Right lung (tissue), 2 donors: ENCODE measurements at regions not wholly inside any gene's neighbourhood (a gene's known extent, or its start where the extent isn't known, plus 50 kb on each side); places are given as distances from the start of the nearest gene placed in this dataset.

ENCODE experiments used
- DNase-seq, 2 donors: peaks; one replicate each; pipeline ENCODE4 v3.0.0-alpha.2; 2013

DNA sequence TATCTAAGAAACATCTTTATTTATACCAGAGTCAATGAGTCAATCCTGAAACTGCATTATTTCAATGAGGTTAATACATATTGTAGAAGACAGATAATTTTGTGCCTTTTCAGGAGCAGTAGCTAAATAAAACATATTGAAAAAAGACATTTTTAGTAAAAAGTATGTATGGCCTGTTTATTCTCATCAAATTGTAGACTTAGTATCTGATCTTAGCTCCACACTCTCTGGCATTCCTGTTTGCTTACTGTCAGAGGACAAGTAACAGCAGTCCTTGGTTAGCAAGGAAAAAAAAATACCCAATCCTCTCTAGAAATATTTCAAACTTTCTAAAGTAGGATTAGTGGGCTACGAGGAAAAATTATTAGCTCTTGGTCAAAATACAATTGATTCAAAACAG lies 50.5 kb upstream of the GUCY1A1 start:
- no peak for DNase-seq

- DNase-seq, result no peak
Measured at GRCh38 chr4:155615081-155615887, 51.4 kb upstream of the GUCY1A1 start.

DNA sequence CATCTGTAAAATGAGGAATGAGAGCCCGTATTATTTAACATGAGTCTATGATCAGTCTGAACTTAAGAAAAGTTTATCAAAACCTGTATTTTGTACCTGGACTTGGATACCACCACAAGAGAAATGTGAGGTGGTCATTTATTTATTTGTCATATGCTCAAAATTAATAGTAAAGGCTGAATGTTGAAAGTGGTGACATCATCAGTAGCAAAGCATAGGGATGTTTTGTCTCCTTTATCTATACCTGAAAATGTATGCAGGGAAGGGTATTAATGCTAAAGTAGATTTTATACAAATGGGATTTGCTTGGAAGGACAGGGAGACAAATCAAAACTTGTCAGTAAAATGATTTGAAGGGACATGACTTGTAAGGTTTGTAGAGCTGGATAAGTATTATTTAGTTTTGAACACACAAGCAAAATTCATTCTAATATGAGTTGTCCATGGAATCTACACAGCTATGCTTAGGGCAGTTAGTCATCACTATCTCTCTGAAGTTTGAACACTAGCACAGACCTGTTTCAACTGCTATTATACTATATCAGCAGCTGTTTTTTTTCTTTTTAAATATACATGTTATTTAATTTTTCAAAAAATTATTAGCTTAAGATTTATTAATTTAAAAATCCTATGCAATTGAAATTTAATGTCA lies 52.4 kb upstream of the GUCY1A1 start:
- no peak for DNase-seq

DNA sequence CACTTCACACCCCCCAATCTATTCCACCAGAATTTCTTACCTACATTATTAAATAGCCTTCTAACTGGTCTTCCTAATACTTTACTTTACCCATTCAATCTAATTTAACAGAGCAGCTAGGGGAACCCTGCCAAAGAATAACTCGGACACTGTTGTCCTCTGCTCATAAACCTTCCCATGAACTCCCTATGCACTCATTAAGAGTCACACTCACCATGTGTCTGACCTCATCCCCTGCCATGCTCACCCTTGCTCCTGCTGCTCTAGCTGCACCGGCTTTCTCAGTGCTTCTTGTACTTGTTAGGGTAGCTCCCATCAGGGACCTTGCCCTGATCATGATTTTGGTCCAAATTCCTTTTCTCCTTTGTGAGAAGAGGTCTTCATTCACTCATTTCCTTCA lies 54.6 kb upstream of the GUCY1A1 start:
- no peak for DNase-seq

- no peak for DNase-seq
Measured at GRCh38 chr4:155611501-155611900, 55.1 kb upstream of the GUCY1A1 start.

GRCh38 chr4:155610143-155610542 lies 56.5 kb upstream of the GUCY1A1 start:
- no peak for DNase-seq

- DNase-seq, result no peak
Measured at GRCh38 chr4:155609455-155610059, 57.1 kb upstream of the GUCY1A1 start.

DNA sequence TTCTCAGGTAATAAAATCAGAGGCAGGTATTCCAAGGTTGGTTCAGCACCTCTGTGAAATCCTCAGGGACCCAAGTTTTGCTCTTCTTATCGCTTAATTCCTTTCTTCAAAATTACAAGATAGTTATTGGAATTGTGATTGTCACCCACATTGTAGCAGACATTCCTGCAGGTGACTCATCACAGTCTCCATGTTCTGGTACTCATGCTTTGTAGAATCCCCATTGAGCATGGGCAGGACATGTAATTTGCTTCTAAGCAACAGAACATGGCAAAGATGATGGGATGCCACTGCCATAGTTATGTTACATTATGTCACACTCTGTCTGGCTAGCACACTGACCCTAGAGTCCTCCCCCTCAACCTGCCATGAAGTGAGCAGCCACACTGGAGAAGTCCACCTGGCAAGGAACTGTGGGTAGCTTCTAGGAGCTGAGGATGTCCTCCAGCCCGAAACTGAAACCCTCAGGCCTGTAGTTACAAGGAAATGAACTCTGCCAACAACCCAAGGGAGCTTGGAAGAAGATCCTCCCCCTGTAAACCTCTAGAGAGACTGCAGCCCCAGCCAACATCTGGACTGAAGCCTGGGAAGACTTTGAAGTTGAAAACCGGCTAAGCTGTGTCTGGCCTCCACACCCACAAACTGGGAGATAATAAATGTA lies 58.3 kb upstream of the GUCY1A1 start:
- DNase-seq, result no peak

DNA sequence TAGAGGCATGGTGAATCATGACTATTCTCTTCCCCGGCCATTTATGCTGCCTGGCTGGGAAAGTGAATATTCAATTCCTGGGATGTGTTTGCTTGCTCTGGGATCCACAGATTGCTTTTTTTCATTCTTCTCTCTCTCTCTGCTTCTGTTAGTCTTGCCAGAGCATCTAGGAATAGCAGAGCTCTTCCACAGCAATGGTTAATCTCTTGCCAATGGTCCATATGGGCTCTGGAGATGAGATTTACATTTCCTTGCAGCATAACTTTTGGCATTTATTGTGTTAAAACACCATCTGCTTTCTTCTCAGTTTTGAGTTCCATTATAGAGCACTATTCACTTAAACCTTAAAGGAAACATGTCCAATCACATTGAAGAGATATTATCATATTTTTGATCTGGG lies 59.2 kb upstream of the GUCY1A1 start:
- no peak for DNase-seq

- DNase-seq, result peak in 1 of 2 donors; percentile 43
Measured at GRCh38 chr4:155604718-155605626, 61.7 kb upstream of the GUCY1A1 start.

DNA sequence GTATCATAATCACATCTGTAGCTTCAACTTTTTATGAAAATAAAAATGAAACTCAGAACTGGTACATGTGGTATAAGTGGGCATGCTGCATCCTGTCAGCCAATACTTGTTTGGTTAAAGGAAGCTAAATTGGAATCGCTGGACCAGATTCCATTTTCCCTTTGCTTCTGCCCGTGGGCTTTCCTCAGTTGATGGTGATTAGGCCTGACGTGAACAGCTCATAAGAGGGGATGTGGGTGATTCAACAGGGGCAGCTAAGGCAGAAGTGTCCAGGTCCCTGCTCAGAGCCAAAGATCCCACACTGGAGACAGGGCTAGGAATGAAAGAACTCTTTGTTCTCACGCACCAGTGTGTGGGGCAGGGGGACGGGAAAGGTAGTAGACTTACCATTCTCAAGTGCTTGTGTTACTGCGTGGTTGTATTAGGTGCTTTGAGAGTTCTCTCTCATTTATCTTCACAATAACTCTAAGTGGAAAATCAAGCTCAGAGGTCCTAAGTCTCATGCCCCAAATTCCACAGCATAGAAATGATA lies 63.2 kb upstream of the GUCY1A1 start:
- no peak for DNase-seq

DNA sequence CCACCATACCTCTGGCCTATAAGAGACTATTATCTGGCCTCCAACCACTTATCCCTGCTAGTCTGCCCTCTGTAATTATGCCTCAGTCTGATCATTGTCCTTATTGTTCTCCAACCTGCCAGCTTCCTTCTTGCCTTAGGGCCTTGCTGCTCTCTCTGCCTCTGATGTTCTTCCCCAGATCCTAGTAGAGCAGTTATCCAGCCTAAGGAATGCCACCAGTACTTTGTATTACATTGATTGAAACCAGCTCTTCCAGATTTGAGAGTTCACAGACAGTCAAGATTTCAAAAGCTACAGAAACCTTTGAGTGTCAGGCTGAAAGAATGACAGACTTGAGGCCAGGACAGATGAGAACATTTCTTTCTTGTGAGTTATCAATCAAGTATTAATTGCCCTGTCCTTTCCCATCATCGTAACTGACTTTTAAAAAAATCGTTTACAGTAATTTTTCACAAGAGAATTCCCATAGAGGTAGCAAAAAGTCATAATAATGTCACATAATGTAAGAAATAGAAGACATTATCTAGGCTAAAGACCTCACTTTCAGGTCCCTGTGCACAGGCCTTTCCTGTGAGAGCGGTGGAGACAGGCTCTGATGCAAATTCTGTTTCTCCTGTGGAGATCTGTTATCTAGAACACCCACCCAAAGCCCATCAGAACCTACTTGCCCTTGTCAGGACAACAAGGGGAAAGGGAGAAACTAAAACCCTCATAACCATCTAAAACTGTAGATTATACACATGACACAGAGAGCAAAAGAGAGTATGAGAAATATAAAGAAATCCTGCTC lies 64.1 kb upstream of the GUCY1A1 start:
- no peak for DNase-seq

GRCh38 chr4:155600244-155600643 lies 66.4 kb upstream of the GUCY1A1 start:
- DNase-seq, result no peak

- DNase-seq, result no peak
Measured at GRCh38 chr4:155599596-155599995, 67.1 kb upstream of the GUCY1A1 start.

GRCh38 chr4:155599085-155599484 lies 67.6 kb upstream of the GUCY1A1 start:
- DNase-seq, result no peak

DNA sequence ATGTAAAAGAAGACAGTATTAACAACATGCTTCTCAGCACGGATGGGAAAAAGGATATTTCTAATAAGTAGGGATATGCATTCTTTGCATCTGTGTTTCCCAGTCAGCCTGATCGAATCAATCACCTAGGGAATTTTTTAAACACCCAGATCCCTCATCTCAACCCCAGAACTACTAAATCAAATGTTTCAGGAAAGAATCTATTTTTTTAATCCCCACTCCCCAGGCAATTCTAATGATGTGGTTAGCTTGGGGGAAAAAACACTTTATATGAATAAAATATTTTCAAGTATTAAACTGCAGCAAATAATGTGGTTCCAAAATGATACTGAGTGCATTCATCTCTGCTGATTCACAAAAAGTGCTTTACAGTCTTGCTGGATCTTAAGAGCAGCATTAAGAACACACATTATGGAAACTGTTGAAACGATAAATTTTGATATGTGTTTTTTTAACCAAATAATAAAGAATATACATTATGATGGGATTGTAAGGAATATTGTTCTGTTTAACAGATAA lies 68.7 kb upstream of the GUCY1A1 start:
- no peak for DNase-seq

DNA sequence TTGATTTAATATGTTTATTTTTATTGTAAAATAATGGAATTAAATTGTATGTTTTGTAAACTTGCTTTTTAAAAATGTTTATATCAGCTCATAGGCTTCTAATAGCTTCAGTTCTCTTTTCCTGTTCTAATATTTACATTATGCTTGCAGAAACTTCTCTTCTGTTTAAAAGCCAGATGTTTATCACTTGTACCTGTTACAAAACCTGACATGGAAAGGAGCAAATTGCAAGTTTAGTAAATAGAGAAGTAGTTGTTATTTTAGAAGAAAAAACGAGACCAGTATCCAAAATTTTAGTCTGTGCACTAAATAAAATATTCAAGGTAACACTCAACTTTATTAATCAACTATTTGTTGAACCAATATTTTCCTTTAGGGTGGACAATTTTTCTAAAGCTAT lies 69.4 kb upstream of the GUCY1A1 start:
- DNase-seq, result no peak

DNA sequence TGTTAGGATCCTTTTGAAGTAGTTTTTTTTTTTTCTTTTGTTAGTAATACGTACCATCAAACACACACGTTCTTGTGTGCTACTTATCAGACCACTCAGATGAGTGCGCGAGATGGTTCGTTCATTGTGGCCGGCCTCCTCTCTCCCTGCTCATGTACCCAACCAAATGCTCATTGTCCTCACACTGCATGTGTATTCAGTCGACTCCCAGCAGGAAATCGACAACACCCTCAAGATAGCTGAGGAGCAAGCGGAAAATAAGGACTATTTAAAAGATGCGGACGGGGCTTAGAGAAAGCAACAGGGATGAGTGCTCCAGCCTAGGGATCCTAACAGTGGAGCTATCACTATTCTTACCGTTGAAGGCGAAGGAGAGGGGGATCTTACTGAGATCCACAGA lies 72.9 kb upstream of the GUCY1A1 start:
- no peak for DNase-seq

- peak in 1 of 2 donors; percentile 89 for DNase-seq
Measured at GRCh38 chr4:155592938-155593297, 73.7 kb upstream of the GUCY1A1 start.
